Calu3 (cell line): ENCODE measurements at regions not wholly inside any gene's neighbourhood (a gene's known extent, or its start where the extent isn't known, plus 50 kb on each side); places are given as distances from the start of the nearest gene placed in this dataset.
"Not testable (repeated sequence)": the region's sequence is repeated elsewhere in the genome, so short reads cannot be mapped to it uniquely, and the experiment has no call there.

ENCODE experiments used
- BruUV-seq: library from RNA; stranded (reverse); fragments of 400-500 nt; replicated peaks from 2 replicates; lab custom pipeline; 2021; lab: Mats Ljungman, UMichigan
- CTCF ChIA-PET: fragments of 300-600 bp; sonication (Branson Sonifier 250); formaldehyde crosslinking; loops from one replicate; lab custom pipeline; 2022; ENCODE audit warnings: antibody characterized with exemption; lab: Charles Lee
- DNase-seq: peaks from one replicate; pipeline ENCODE4 v3.0.0; 2022
- H3K27ac Mint-ChIP-seq: one replicate; pipeline ENCODE4 v1.8.0; 2022; ENCODE audit warnings: mixed read lengths; ENCODE audit not compliant: unreplicated experiment
- H3K27me3 Mint-ChIP-seq: one replicate; pipeline ENCODE4 v1.8.0; 2022; ENCODE audit warnings: mixed read lengths; ENCODE audit not compliant: unreplicated experiment
- H3K36me3 Mint-ChIP-seq: one replicate; pipeline ENCODE4 v1.8.0; 2022; ENCODE audit warnings: mild to moderate bottlenecking, moderate library complexity, mixed read lengths; ENCODE audit not compliant: insufficient read depth, unreplicated experiment
- H3K4me1 Mint-ChIP-seq: one replicate; pipeline ENCODE4 v1.8.0; 2022; ENCODE audit warnings: mild to moderate bottlenecking, low read depth, mixed read lengths; ENCODE audit not compliant: unreplicated experiment
- H3K4me3 Mint-ChIP-seq: one replicate; pipeline ENCODE4 v1.8.0; 2022; ENCODE audit warnings: mild to moderate bottlenecking, low read depth, moderate library complexity, mixed read lengths; ENCODE audit not compliant: unreplicated experiment
- H3K9me3 Mint-ChIP-seq: one replicate; pipeline ENCODE4 v1.8.0; 2022; ENCODE audit warnings: low read depth, mixed read lengths; ENCODE audit not compliant: unreplicated experiment
- intact Hi-C: fragments of 100-400 bp; cut with micrococcal nuclease; formaldehyde crosslinking; loops from one replicate; pipeline ENCODE4 v1.10.0; 2022; ENCODE audit not compliant: unreplicated experiment

DNA sequence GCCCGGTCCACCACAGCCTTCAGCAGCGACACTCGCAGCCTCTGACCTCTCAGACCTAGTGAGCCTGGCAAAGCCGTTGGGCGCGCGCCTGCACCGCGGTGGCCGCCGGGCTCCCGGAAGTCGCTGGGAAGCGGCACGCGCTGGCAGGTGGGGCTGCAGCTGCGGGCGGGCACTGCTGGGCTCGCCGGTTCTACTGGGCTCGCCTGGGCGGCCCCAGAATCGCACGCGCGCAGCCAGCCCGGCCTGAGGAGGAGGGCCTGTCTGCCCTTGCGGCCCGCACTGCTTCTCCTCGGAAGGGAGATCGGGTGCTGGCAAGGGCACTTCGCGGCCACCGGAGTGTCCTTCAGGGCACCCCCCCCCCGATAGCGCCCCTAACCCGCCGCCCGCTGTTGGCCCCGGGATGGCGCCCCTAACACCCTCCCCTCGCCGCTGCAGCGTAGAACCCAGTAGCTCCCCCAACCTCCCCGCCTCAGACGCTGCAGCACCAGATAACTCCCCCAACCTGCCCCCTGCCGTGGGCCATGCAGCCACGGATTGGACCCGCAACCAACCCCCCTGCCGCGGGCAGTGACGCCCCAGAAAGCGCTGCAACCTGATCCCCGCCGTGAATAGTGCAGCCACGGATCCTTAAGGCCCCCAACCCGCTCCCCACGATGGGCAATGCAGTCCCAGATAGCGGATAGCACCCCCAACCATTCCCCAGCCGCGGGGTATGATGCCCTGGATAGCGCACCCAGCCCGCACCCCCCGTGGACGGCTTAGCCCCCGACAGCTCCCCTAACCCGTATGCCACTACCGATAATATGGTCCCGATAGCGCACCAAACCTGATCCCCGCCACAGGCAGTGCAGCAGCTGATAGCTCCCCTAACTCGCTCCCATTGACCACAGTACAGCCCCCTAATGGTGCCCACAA, 306.5 kb downstream of the TUBA3C start:
- H3K4me3 Mint-ChIP-seq, DNase-seq, CTCF ChIA-PET, intact Hi-C loops, H3K36me3 Mint-ChIP-seq, H3K4me1 Mint-ChIP-seq, H3K27me3 Mint-ChIP-seq, H3K27ac Mint-ChIP-seq, H3K9me3 Mint-ChIP-seq, BruUV-seq: not testable (repeated sequence)

DNA sequence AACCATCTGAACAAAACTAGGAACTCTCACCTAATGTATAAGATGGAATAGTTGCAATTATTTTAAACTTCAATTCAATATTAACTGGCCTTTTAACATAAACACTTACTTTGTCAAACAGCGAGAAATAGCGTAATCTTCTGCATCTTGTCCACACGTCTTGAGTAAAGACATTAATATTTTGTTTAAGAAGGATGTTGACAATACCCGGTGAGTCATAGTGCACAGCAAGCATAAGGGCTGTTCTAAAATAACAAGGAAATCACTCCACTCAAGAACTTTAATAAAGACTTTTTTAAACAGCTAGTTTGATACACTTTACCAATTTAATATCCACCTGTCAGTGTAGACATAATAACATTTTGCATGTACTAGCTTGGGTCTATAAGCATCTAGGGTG, 311.1 kb downstream of the TUBA3C start:
- H3K27me3 Mint-ChIP-seq, DNase-seq, CTCF ChIA-PET, H3K4me1 Mint-ChIP-seq, intact Hi-C loops, H3K9me3 Mint-ChIP-seq, H3K27ac Mint-ChIP-seq, H3K36me3 Mint-ChIP-seq, H3K4me3 Mint-ChIP-seq, BruUV-seq: not testable (repeated sequence)

DNA sequence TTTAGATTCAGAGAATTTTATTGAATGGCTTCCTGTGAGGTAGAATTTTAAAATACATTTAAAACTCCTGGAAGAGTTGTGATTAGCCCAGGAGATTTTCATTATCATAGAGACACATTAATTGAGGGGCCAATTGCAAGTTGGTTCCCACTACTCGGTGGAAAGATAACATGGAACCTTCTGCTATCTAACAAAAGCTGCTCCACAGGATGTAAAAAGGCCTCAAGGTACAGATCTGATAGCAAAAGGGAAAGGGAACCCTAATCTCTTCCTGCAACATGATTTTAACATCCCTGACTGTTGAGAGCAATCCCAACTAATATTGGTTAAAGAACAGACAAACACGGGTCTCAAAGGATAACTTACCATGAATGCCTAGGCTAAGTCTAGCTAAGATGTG, 312.3 kb downstream of the TUBA3C start:
- CTCF ChIA-PET, H3K4me3 Mint-ChIP-seq, H3K27ac Mint-ChIP-seq, H3K4me1 Mint-ChIP-seq, H3K27me3 Mint-ChIP-seq, H3K36me3 Mint-ChIP-seq, BruUV-seq, intact Hi-C loops, DNase-seq, H3K9me3 Mint-ChIP-seq: not testable (repeated sequence)

DNA sequence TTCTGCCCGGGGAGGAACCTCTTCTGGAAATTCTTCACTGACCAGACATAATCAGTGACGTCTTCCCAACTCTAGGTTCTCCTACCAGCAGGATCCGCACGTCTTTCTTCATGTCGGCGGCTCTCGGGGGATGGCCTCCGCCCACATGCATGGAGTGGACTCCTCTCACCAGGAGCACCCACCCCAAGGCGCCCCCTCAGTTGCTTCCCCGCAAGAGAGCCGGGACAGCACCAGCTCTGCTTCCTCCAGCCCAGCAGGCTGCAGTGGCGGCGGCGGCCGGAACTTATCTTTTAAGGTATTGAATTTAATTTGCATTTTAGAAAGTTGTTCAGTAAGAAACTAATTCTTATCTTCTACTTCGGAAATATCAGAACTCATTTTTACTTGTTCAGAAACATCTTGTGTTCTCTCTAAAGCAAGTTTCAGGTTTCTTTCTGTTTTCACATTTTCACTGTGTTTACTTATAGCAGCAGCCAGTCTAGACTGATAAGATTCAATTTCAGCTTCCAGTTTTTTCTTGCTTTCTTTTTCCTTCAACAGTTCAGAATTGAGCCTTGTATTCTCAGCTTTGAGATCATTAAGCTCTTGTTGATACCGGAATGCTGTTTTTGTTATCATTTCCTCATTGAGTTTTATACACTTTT, 343.5 kb downstream of the TUBA3C start:
- BruUV-seq, CTCF ChIA-PET, H3K27me3 Mint-ChIP-seq, H3K36me3 Mint-ChIP-seq, DNase-seq, H3K4me3 Mint-ChIP-seq, H3K27ac Mint-ChIP-seq, H3K4me1 Mint-ChIP-seq, H3K9me3 Mint-ChIP-seq, intact Hi-C loops: not testable (repeated sequence)

DNA sequence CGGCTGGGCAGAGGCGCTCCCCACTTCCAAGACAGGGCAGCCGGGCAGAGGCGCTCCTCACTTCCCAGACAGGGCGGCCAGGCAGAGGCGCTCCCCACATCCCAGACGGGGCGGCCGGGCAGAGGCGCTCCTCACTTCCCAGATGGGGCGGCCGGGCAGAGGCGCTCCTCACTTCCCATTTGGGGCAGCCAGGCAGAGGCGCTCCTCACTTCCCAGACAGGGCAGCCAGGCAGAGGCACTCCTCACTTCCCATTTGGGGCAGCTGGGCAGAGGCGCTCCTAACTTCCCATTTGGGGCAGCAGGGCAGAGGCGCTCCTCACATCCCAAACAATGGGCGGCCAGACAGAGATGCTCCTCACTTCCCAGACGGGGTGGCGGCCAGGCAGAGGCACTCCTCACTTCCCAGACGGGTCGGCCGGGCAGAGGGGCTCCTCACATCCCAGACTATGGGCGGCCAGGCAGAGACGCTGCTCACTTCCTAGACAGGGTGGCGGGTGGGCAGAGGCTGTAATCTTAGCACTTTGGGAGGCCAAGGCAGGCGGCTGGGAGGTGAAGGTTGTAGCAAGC, 344.4 kb downstream of the TUBA3C start:
- H3K9me3 Mint-ChIP-seq, DNase-seq, H3K27me3 Mint-ChIP-seq, intact Hi-C loops, H3K36me3 Mint-ChIP-seq, CTCF ChIA-PET, BruUV-seq, H3K4me1 Mint-ChIP-seq, H3K4me3 Mint-ChIP-seq, H3K27ac Mint-ChIP-seq: not testable (repeated sequence)

DNA sequence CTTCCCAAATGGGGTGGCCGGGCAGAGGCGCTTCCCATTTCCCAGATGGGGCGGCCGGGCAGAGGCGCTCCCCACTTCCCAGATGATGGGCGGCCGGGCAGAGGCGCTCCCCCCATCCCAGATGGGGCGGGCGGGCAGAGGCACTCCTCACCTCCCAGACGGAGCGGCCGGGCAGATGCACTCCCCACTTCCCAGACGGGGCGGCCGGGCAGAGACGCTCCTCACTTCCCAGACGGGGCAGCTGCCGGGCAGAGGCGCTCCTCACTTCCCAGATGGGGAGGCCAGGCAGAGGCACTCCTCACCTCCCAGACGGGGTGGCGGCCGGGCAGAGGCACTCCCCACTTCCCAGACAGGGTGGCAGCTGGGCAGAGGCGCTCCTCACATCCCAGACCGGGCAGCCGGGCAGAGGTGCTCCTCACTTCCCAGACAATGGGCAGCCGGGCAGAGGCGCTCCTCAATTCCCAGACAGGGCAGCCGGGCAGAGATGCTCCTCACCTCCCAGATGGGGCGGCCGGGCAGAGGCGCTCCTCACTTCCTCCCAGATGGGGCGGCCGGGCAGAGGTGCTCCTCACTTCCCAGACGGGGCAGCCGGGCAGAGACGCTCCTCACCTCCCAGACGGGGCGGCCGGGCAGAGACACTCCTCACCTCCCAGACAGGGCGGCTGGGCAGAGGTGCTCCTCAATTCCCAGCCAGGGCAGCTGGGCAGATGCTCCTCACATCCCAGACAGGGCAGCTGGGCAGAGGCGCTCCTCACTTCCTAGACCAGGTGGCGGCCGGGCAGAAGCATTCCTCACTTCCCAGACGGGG, 345.0 kb downstream of the TUBA3C start:
- H3K36me3 Mint-ChIP-seq, H3K27me3 Mint-ChIP-seq, H3K27ac Mint-ChIP-seq, intact Hi-C loops, DNase-seq, H3K4me3 Mint-ChIP-seq, H3K4me1 Mint-ChIP-seq, BruUV-seq, CTCF ChIA-PET, H3K9me3 Mint-ChIP-seq: not testable (repeated sequence)

DNA sequence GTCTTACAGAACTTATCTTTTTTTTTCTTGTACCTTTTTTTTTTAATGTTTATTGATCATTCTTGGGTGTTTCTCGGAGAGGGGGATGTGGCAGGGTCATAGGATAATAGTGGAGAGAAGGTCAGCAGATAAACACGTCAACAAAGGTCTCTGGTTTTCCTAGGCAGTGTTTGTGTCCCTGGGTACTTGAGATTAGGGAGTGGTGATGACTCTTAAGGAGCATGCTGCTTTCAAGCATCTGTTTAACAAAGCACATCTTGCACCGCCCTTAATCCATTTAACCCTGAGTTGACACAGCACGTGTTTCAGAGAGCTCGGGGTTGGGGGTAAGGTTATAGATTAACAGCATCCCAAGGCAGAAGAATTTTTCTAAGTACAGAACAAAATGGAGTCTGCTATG, 345.9 kb downstream of the TUBA3C start:
- DNase-seq, H3K9me3 Mint-ChIP-seq, CTCF ChIA-PET, H3K4me3 Mint-ChIP-seq, H3K36me3 Mint-ChIP-seq, BruUV-seq, H3K27ac Mint-ChIP-seq, intact Hi-C loops, H3K4me1 Mint-ChIP-seq, H3K27me3 Mint-ChIP-seq: not testable (repeated sequence)

DNA sequence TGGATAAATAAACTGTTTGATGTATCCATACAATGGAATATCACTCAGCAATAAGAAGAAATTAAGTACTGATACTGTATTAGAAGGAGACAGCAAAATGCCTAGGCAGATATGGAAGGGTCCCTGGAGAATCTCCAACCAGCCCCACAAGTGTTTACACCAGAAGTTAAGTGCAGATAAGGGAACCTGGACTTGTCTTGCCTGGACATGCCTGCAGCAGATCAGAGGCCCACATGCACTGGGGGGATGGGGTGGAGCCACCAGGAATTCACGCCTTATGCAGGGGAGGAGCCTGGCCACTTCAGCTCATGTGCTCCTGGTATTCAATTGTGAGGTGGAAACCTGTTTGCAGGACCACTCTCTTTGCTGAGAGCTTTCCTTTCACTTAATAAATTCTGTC, 356.9 kb downstream of the TUBA3C start:
- intact Hi-C loops, BruUV-seq, H3K27ac Mint-ChIP-seq, DNase-seq, H3K4me1 Mint-ChIP-seq, CTCF ChIA-PET, H3K9me3 Mint-ChIP-seq, H3K4me3 Mint-ChIP-seq, H3K27me3 Mint-ChIP-seq, H3K36me3 Mint-ChIP-seq: not testable (repeated sequence)
